GM12878 (cell line): ENCODE measurements at regions not wholly inside any gene's neighbourhood (a gene's known extent, or its start where the extent isn't known, plus 50 kb on each side); places are given as distances from the start of the nearest gene placed in this dataset.

Experiments
- ATAC-seq: fragments of 200-7000 bp; cut with Tn5 transposase; 3 replicates; pipeline ENCODE4 v1.9.1; 2020; ENCODE audit warnings: mild to moderate bottlenecking, moderate library complexity
- BruUV-seq: library from RNA; stranded (reverse); fragments of 400-500 nt; replicated peaks from 2 replicates; lab custom pipeline; 2021; lab: Mats Ljungman, UMichigan
- CTCF ChIA-PET: fragments of 300-600 bp; sonication (Branson Sonifier 250); formaldehyde crosslinking; extraction: SDS; loops from one replicate; lab custom pipeline; 2021; ENCODE audit warnings: inconsistent platforms; lab: Yijun Ruan, JAX
- POLR2A ChIA-PET: fragments of 350-600 bp; formaldehyde crosslinking; extraction: SDS; loops from one replicate; lab custom pipeline; 2021; ENCODE audit warnings: inconsistent platforms; lab: Charles Lee
- RAD21 ChIA-PET: fragments of 300-600 bp; sonication (Branson Sonifier 250); formaldehyde crosslinking; loops from one replicate; lab custom pipeline; 2023; ENCODE audit warnings: antibody characterized with exemption; ENCODE audit not compliant: unreplicated experiment; lab: Charles Lee
- SMC1A ChIA-PET: fragments of 300-600 bp; sonication (Branson Sonifier 250); formaldehyde crosslinking; loops from one replicate; lab custom pipeline; 2023; ENCODE audit not compliant: unreplicated experiment, uncharacterized antibody; lab: Charles Lee
- DNase-seq: peaks from one replicate; pipeline ENCODE4 v3.0.0-alpha.2; 2011; ENCODE audit warnings: low read depth, low spot score
- FAIRE-seq: peaks from 3 replicates; lab custom pipeline; 2011; peaks lifted over from hg19 to GRCh38; lab: Jason Lieb, UNC
- H2AFZ ChIP-seq: 2 replicates; pipeline ENCODE4 v1.6.0; 2011; ENCODE audit warnings: low read depth, low read length, control low read depth; ENCODE audit not compliant: control insufficient read depth
- H3K27ac ChIP-seq: 2 replicates; pipeline ENCODE4 v1.5.1; 2011; ENCODE audit warnings: control low read depth; ENCODE audit not compliant: control insufficient read depth, insufficient read depth
- H3K27me3 ChIP-seq, 2 experiments: replicated peaks in 1 of 2; 2 replicates each; pipeline versions ENCODE4 v1.6.0 to v1.6.1; 2011; ENCODE audit warnings: low read length in 1 of 2; ENCODE audit not compliant: control insufficient read depth in 2 of 2, insufficient read depth in 2 of 2
- H3K36me3 ChIP-seq, 2 experiments: 2 replicates each; pipeline ENCODE4 v1.5.1; 2011; ENCODE audit warnings: low read length in 1 of 2; ENCODE audit not compliant: control insufficient read depth in 2 of 2, insufficient read depth in 2 of 2
- H3K4me1 ChIP-seq: 2 replicates; pipeline ENCODE4 v1.6.1; 2011; ENCODE audit warnings: mild to moderate bottlenecking, low read length, moderate library complexity, mixed read lengths; ENCODE audit not compliant: control insufficient read depth, insufficient read depth
- H3K4me2 ChIP-seq: 2 replicates; pipeline ENCODE4 v1.6.0; 2011; ENCODE audit warnings: control low read depth; ENCODE audit not compliant: control insufficient read depth, insufficient read depth
- H3K4me3 ChIP-seq: fragments of 200-600 bp; sonication (generic); 2 replicates; pipeline ENCODE4 v1.5.1; 2016
- H3K79me2 ChIP-seq: 2 replicates; pipeline ENCODE4 v1.6.0; 2011; ENCODE audit warnings: low read length; ENCODE audit not compliant: control insufficient read depth, insufficient read depth
- H3K9ac ChIP-seq: 2 replicates; pipeline ENCODE4 v1.8.0; 2011; ENCODE audit warnings: low read length, control low read depth, mixed read lengths; ENCODE audit not compliant: control insufficient read depth, insufficient read depth
- H3K9me3 ChIP-seq: replicated peaks from 3 replicates; pipeline ENCODE4 v1.5.1; 2011; ENCODE audit warnings: mild to moderate bottlenecking, low read length; ENCODE audit not compliant: control insufficient read depth, insufficient read depth
- H4K20me1 ChIP-seq: 2 replicates; pipeline ENCODE4 v1.6.0; 2011; ENCODE audit not compliant: control insufficient read depth, insufficient read depth
- BHLHE40 ChIP-seq, 2 experiments: fragments of 450-650 bp in 1 of 2; IDR thresholded peaks; 2 replicates each; pipeline ENCODE4 v1.6.1; 2011 to 2017; ENCODE audit warnings: low read depth in 2 of 2, borderline replicate concordance in 1 of 2, improper control_type of control experiment in 1 of 2, low read length in 1 of 2, mild to moderate bottlenecking in 1 of 2
- E2F8 ChIP-seq: fragments of 450-650 bp; IDR thresholded peaks from 2 replicates; pipeline ENCODE4 v1.6.1; 2018; ENCODE audit warnings: mild to moderate bottlenecking, low read depth, moderate library complexity; ENCODE audit not compliant: partially characterized antibody
- EP300 ChIP-seq, 2 experiments: fragments of 150-350 bp in 1 of 2; IDR thresholded peaks; 2 replicates each; pipeline ENCODE4 v1.6.1; 2011 to 2012; ENCODE audit warnings: low read depth in 2 of 2, low read length in 2 of 2, borderline replicate concordance in 1 of 2, improper control_type of control experiment in 1 of 2, inconsistent platforms in 1 of 2; ENCODE audit not compliant: control insufficient read depth in 1 of 2
- GATAD2B ChIP-seq: fragments of 450-650 bp; conservative IDR thresholded peaks from 2 replicates; pipeline ENCODE4 v1.6.1; 2017; ENCODE audit warnings: low read depth, mild to moderate bottlenecking, moderate library complexity
- JUND ChIP-seq: IDR thresholded peaks from 2 replicates; pipeline ENCODE4 v1.6.1; 2012; ENCODE audit warnings: low read depth, mild to moderate bottlenecking, low read length, improper control_type of control experiment, moderate library complexity
- NFYA ChIP-seq: IDR thresholded peaks from 2 replicates; pipeline ENCODE4 v1.6.1; 2011; ENCODE audit warnings: low read depth, mild to moderate bottlenecking, low read length, improper control_type of control experiment, borderline replicate concordance
- PKNOX1 ChIP-seq: fragments of 450-650 bp; IDR thresholded peaks from 2 replicates; pipeline ENCODE4 v1.6.1; 2016; ENCODE audit warnings: mild to moderate bottlenecking
- POLR2AphosphoS2 ChIP-seq: IDR thresholded peaks from 2 replicates; pipeline ENCODE4 v1.6.1; 2011; ENCODE audit warnings: low read depth, mild to moderate bottlenecking, low read length, improper control_type of control experiment, moderate library complexity
- RAD21 ChIP-seq: IDR thresholded peaks from 2 replicates; pipeline ENCODE4 v1.6.1; 2011; ENCODE audit warnings: mild to moderate bottlenecking, low read depth, low read length, moderate library complexity; ENCODE audit not compliant: insufficient read depth
- REST ChIP-seq: IDR thresholded peaks from 2 replicates; pipeline ENCODE4 v1.6.1; 2012; ENCODE audit warnings: mild to moderate bottlenecking, low read depth, low read length
- STAT1 ChIP-seq: fragments of 450-650 bp; conservative IDR thresholded peaks from 2 replicates; pipeline ENCODE4 v1.6.1; 2014; ENCODE audit warnings: antibody characterized with exemption, mild to moderate bottlenecking
- TCF12 ChIP-seq: IDR thresholded peaks from 2 replicates; pipeline ENCODE4 v1.6.1; 2011; ENCODE audit warnings: low read depth, mild to moderate bottlenecking, low read length
- ZBTB33 ChIP-seq: fragments of 450-650 bp; IDR thresholded peaks from 2 replicates; pipeline ENCODE4 v1.6.1; 2017; ENCODE audit warnings: mild to moderate bottlenecking
- ZNF217 ChIP-seq: fragments of 450-650 bp; IDR thresholded peaks from 2 replicates; pipeline ENCODE4 v1.6.1; 2017; ENCODE audit warnings: antibody characterized with exemption, mild to moderate bottlenecking
- ZNF384 ChIP-seq: IDR thresholded peaks from 2 replicates; pipeline ENCODE4 v1.6.1; 2012; ENCODE audit warnings: low read depth, mild to moderate bottlenecking, low read length, improper control_type of control experiment, borderline replicate concordance
- WGBS: methylation state at CpG from one replicate; pipeline ENCODE4 v1.1.6; 2016; ENCODE audit warnings: low lambda C conversion rate; ENCODE audit not compliant: insufficient replicate concordance, insufficient coverage; ENCODE audit errors: missing lambda C conversion rate; 5-methylcytosine and 5-hydroxymethylcytosine counted together
- in situ Hi-C: fragments of 300-500 bp; cut with MboI; formaldehyde crosslinking; loops from 9 replicates; pipeline ENCODE4 v1.14.3; 2018; ENCODE audit warnings: mixed read lengths
- intact Hi-C: fragments of 100-400 bp; cut with micrococcal nuclease; formaldehyde crosslinking; loops from one replicate; pipeline ENCODE4 v1.14.2; 2022; ENCODE audit not compliant: unreplicated experiment

- in situ Hi-C loops: no loop called here
- no TSS peak for BruUV-seq
- SMC1A ChIA-PET: interaction anchor here (2.1 kb wide), 1 partner anchor 9 kb away, joined by 7 read pairs; no protein-coding TSS in a partner anchor
- no peak for FAIRE-seq
- Histone ChIP-seq H3K4me3 (no peak overlapping the region), H3K9ac (no peak overlapping the region), H3K27me3 (no peaks in the 10 kb centered on the region), H3K27ac (no peak overlapping the region), H3K9me3 (no peaks in the 10 kb centered on the region), H3K36me3 (no peaks in the 10 kb centered on the region), H3K4me2 (no peak overlapping the region), H4K20me1 (no peaks in the 10 kb centered on the region), H3K79me2 (no peaks in the 10 kb centered on the region), H3K4me1 (no peaks in the 10 kb centered on the region), H2AFZ (no peak overlapping the region)
- intact Hi-C loops: no loop called here
- 25% methylated on average over 2 of the region's 2 CpGs for WGBS
- CTCF ChIA-PET: interaction anchor here (1.2 kb wide), 1 partner anchor 10 kb away, joined by 4 read pairs; no protein-coding TSS in a partner anchor
- ATAC-seq: no peak
- RAD21 ChIA-PET: interaction anchor here (1.0 kb wide), 1 partner anchor 13 kb away, joined by 3 read pairs; no protein-coding TSS in a partner anchor
- no peak for DNase-seq
- POLR2A ChIA-PET: no interaction called here
- no peak for TF ChIP-seq BHLHE40 (IDR thresholded peaks at IDR 0.05; ENCODE audit: borderline replicate concordance in 1 of 2, low read depth in 2 of 2, low read length in 1 of 2)
- TF ChIP-seq E2F8: no peak
- TF ChIP-seq GATAD2B: no peak
- TF ChIP-seq REST: no peak
- no peak for TF ChIP-seq POLR2AphosphoS2
- TF ChIP-seq ZBTB33: no peak
- TF ChIP-seq JUND: no peak
- TF ChIP-seq TCF12: no peak
- no peak for TF ChIP-seq EP300 (IDR thresholded peaks at IDR 0.05; ENCODE audit: borderline replicate concordance in 1 of 2, control insufficient read depth in 1 of 2, low read depth in 2 of 2, low read length in 2 of 2)
- TF ChIP-seq RAD21: no peak
- no peak for TF ChIP-seq ZNF217
- no peak for TF ChIP-seq NFYA
- no peak for TF ChIP-seq ZNF384
- no peak for TF ChIP-seq STAT1
- no peak for TF ChIP-seq PKNOX1
Observed at GRCh38 chr13:91144486-91144885, 203.0 kb upstream of the MIR17HG start.
